Left lung (tissue), 4 donors: ENCODE measurements at regions not wholly inside any gene's neighbourhood (a gene's known extent, or its start where the extent isn't known, plus 50 kb on each side); places are given as distances from the start of the nearest gene placed in this dataset.

Experiments used
- ATAC-seq: fragments of 200-7000 bp; cut with Tn5 transposase; one replicate; pipeline ENCODE4 v1.9.1; 2020; ENCODE audit warnings: moderate library complexity
- DNase-seq, 4 donors: peaks; one replicate each; pipeline ENCODE4 v3.0.0-alpha.2; 2013 to 2020
- H3K27ac ChIP-seq, 2 donors: fragments of 200-600 bp; sonication (generic) in 1 of 2; one replicate each; pipeline versions ENCODE4 v1.5.0 to v1.8.0; 2020 to 2021
- H3K27me3 ChIP-seq, 2 donors: fragments of 200-600 bp; sonication (generic) in 1 of 2; one replicate each; pipeline versions ENCODE4 v1.5.0 to v1.8.0; 2020 to 2021
- H3K36me3 ChIP-seq, 2 donors: fragments of 200-600 bp; sonication (generic) in 1 of 2; one replicate each; pipeline versions ENCODE4 v1.5.0 to v1.8.0; 2020 to 2021
- H3K4me1 ChIP-seq, 2 donors: fragments of 200-600 bp; one replicate each; pipeline ENCODE4 v1.8.0; 2021
- H3K4me3 ChIP-seq, 2 donors: fragments of 200-600 bp; sonication (generic) in 1 of 2; one replicate each; pipeline versions ENCODE4 v1.5.0 to v1.8.0; 2020 to 2021; ENCODE audit warnings: mild to moderate bottlenecking in 1 of 2
- H3K9me3 ChIP-seq, 2 donors: fragments of 200-600 bp; sonication (generic) in 1 of 2; one replicate each; pipeline versions ENCODE4 v1.5.0 to v1.8.0; 2020 to 2021
- CTCF ChIP-seq, 2 donors: fragments of 200-600 bp; sonication (generic) in 1 of 2; IDR thresholded peaks; one replicate each; pipeline versions ENCODE4 v1.5.0 to v1.8.0; 2021; ENCODE audit warnings: antibody characterized with exemption in 2 of 2
- intact Hi-C, 2 donors: fragments of 100-400 bp; cut with DNase I; formaldehyde crosslinking; loops; one replicate each; pipeline versions ENCODE4 v1.11.2 to v1.14.2; 2022
- donor health status: DM: no; HTN: yes; CAD: no.
- donor health status: DM: no; HTN: no; CAD: no.

GRCh38 chr1:38446936-38447335 is 400.3 kb upstream of the POU3F1 start:
- intact Hi-C loops, result no loop called here
- DNase-seq (no peak), ATAC-seq (no peak)
- no peak overlapping the region for H3K27ac ChIP-seq
- H3K27me3 ChIP-seq, result peaks cover 0 to 8% of the 10 kb centered on the region in 2 donors
- H3K9me3 ChIP-seq, result no peaks in the 10 kb centered on the region
- no peaks in the 10 kb centered on the region for H3K4me1 ChIP-seq
- no peaks in the 10 kb centered on the region for H3K36me3 ChIP-seq
- TF ChIP-seq CTCF (IDR thresholded peaks at IDR 0.05), result no peak
- H3K4me3 ChIP-seq, result no peak overlapping the region

- Histone ChIP-seq H3K27ac (no peak overlapping the region), H3K36me3 (no peaks in the 10 kb centered on the region), H3K4me1 (no peaks in the 10 kb centered on the region), H3K4me3 (no peak overlapping the region), H3K9me3 (peaks cover 0 to 11% of the 10 kb centered on the region in 2 donors), H3K27me3 (peaks cover 0 to 8% of the 10 kb centered on the region in 2 donors)
- intact Hi-C loops, result no loop called here
- ATAC-seq (no peak), DNase-seq (no peak)
- no peak for TF ChIP-seq CTCF (IDR thresholded peaks at IDR 0.05)
Measured at GRCh38 chr1:38444770-38445442, 398.3 kb upstream of the POU3F1 start.

GRCh38 chr1:38444311-38444710 is 397.7 kb upstream of the POU3F1 start:
- Histone ChIP-seq H3K27ac (no peak overlapping the region), H3K27me3 (peaks cover 0 to 8% of the 10 kb centered on the region in 2 donors), H3K4me3 (no peak overlapping the region), H3K36me3 (no peaks in the 10 kb centered on the region), H3K4me1 (no peaks in the 10 kb centered on the region), H3K9me3 (peaks cover 0 to 12% of the 10 kb centered on the region in 2 donors)
- ATAC-seq (no peak), DNase-seq (no peak)
- no peak for TF ChIP-seq CTCF (IDR thresholded peaks at IDR 0.05)
- intact Hi-C loops, result no loop called here

- H3K4me3 ChIP-seq, result no peak overlapping the region
- intact Hi-C loops, result no loop called here
- H3K27me3 ChIP-seq, result no peaks in the 10 kb centered on the region
- no peak overlapping the region for H3K27ac ChIP-seq
- no peak for TF ChIP-seq CTCF (IDR thresholded peaks at IDR 0.05)
- peaks cover 0 to 12% of the 10 kb centered on the region in 2 donors for H3K9me3 ChIP-seq
- ATAC-seq (no peak), DNase-seq (no peak)
- no peaks in the 10 kb centered on the region for H3K4me1 ChIP-seq
- no peaks in the 10 kb centered on the region for H3K36me3 ChIP-seq
Measured at GRCh38 chr1:38440402-38440801, 393.8 kb upstream of the POU3F1 start.

- Histone ChIP-seq H3K27ac (no peak overlapping the region), H3K9me3 (peaks cover 0 to 12% of the 10 kb centered on the region in 2 donors), H3K27me3 (no peaks in the 10 kb centered on the region), H3K4me1 (no peaks in the 10 kb centered on the region), H3K4me3 (no peak overlapping the region), H3K36me3 (no peaks in the 10 kb centered on the region)
- ATAC-seq, result no peak
- intact Hi-C loops, result no loop called here
- no peak for DNase-seq
- TF ChIP-seq CTCF (IDR thresholded peaks at IDR 0.05), result no peak
Measured at GRCh38 chr1:38436749-38437148, 390.2 kb upstream of the POU3F1 start.
